ENCODE measurements at regions not wholly inside any gene's neighbourhood (a gene's known extent, or its start where the extent isn't known, plus 50 kb on each side); places are given as distances from the start of the nearest gene placed in this dataset.
"Not testable (repeated sequence)": the region's sequence is repeated elsewhere in the genome, so short reads cannot be mapped to it uniquely, and the experiment has no call there.

- DNase-seq (ENCODE audit: low spot score) = no peak
Measured at GRCh38 chr19:27828829-27829228, 1384.1 kb downstream of the UQCRFS1 start.

DNA sequence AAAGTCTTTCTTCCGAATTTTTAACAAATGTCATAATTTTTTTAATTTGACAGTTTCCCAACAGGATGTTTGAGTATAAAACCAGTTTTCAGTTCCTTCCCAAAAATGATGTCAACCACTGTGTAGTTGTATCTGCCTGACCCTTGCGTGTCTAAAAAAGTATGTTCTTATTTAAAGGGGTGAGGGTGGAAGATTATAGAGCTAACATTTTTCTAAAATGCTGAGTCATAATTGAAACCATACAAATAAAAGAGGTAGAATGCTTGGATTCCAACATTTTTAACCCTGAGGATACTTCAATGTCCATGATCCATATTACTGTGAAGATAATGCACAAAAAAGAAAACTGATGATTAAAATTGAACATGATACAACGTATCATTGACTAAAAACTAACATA, 1388.8 kb downstream of the UQCRFS1 start:
- DNase-seq (ENCODE audit: low spot score) = no peak

DNA sequence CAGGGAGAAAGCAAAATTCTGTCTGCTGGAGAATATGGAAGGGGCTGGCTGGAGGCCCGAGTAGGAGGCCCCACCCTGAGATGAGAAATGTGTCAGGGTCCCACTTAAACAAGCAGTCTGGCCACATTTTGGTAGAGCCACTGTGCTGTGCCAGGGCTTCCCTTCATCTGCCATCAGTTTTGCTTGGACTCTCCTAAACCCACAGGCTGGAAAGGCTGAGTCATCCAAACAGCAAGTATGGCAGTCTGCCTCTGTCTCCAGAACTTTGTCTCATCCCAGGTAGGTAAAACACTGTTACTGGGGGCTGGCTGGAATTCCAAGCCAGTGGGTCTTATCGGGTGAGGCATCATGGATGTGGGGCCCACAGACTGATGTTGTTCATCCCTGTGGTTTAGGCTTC, 1390.6 kb downstream of the UQCRFS1 start:
- DNase-seq (ENCODE audit: low spot score) = no peak

GRCh38 chr19:27821418-27822018, 1391.4 kb downstream of the UQCRFS1 start:
- DNase-seq (ENCODE audit: low spot score) = no peak

DNA sequence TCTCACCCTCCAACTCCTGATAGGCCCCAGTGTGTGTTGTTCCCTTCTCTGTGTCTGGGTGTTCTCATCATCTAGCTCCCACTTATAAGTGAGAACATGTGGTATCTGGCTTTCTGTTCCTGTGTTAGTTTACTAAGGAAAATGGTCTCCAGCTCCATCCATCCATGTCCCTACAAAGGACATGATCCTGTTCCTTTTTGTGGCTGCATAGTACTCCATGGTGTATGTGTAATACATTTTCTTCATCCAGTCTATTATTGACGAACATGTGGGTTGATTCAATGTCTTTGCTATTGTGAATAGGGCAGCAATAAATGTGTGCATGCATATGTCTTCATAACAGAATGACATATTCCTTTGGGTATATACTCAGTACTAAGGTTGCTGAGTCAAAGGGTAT, 1397.0 kb downstream of the UQCRFS1 start:
- no peak for DNase-seq (ENCODE audit: low spot score)

DNA sequence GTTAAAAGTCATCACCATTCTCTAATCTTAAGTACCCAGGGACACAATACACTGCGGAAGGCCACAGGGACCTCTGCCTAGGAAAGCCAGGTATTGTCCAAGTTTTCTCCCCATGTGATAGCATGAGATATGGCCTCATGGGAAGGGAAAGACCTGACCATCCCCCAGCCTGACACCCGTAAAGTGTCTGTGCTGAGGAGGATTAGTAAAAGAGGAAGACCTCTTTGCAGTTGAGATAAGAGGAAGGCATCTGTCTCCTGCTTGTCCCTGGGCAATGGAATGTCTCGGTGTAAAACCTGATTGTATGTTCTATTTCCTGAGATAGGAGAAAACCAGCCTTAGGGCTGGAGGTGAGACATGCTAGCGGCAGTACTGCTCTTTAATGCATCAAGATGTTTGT, 1398.1 kb downstream of the UQCRFS1 start:
- DNase-seq (ENCODE audit: low spot score) = not testable (repeated sequence)

DNA sequence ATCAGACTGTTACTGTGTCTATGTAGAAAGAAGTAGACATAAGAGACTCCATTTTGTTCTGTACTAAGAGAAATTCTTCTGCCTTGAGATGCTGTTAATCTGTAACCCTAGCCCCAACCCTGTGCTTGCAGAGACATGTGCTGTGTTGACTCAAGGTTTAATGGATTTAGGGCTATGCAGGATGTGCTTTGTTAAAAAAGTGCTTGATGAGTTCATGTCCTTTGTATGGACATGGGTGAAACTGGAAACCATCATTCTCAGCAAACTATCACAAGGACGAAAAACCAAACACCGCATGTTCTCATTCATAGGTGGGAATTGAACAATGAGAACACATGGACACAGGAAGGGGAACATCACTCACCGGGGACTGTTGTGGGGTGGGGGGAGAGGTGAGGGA, 1398.7 kb downstream of the UQCRFS1 start:
- not testable (repeated sequence) for DNase-seq (ENCODE audit: low spot score)

DNA sequence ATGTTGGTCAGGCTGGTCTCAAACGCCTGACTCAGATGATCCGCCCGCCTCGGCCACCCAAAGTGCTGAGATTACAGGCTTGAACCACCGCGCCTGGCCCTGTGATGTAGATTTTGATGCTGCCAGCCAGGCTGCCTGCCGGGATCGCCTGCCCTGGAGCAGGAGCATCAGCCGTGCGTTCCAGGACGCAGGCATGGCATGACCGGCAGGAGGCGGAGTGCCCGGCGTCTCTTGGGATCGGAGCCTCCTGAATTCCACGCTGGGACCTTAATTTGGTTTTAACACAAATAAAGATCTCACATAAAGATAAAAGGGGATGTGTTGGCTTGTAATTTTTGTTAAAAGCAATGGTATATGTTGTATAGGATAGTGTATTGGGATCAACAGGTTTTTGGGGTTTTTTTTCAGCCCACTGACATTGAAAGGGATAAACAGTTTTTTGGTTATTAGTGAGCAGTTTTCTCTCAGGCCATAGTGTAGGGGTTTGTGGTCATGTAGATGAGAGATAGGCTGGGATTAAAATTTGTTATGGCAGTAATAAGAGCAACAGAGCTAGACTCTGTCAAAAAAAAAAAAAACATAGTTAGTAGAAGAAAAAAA, 1406.4 kb downstream of the UQCRFS1 start:
- DNase-seq (ENCODE audit: low spot score) = no peak

GRCh38 chr19:27805848-27806247, 1407.1 kb downstream of the UQCRFS1 start:
- no peak for DNase-seq (ENCODE audit: low spot score)

DNA sequence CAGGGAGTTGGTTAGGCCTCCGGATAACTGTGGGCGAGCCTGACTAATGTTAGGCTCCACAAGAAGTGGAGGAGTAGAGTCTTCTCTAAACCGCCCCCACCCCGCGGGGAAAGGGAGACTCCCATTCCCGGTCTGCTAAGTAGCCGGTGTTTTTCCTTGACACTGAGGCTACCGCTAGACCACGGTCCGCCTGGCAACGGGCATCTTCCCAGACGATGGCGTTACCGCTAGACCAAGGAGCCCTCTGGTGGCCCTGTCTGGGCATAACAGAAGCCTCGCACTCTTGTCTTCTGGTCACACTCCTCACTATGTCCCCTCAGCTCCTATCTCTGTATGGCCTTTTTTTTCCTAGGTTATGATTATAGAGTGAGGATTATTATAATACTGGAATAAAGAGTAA, 1410.7 kb downstream of the UQCRFS1 start:
- DNase-seq (ENCODE audit: low spot score) = not testable (repeated sequence)

- DNase-seq (ENCODE audit: low spot score) = no peak
Measured at GRCh38 chr19:27796540-27796939, 1416.4 kb downstream of the UQCRFS1 start.

DNA sequence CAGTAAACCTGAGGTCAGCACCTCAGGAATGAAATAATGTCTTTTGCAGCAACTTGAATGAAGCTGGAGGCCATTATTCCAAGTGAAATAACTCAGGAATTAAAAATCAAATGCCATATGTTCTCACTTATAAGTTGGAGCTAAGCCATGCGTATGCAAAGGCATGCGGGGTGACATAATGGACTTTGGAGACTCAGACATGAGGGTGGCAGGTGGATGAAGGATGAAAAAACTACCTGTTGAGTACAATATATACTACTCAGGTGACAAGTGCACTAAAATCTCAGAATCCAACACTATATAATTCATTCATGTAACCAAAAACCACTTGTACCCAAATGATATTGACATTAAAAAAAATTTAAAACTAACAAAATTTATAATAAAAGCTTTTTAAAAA, 1416.9 kb downstream of the UQCRFS1 start:
- DNase-seq (ENCODE audit: low spot score) = no peak

DNA sequence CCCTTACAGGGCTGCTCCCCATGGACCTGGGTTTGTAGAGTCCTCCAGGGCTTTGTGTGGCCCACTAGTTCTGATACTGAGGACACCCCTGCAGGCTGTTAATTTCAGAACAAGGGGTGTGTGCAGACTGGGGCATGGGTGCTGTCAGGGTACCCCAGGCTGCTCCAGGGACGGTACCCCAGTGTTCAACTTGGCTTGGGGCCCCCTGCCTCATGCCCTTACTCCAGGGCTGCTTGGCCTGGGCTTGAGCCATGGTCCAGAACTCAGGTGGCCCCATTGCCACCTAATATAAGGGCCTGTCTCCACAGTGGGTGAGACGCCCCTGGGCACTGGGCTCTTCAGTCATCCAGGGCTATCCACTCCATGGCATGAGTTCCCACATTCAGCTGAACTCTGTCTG, 1417.6 kb downstream of the UQCRFS1 start:
- no peak for DNase-seq (ENCODE audit: low spot score)

GRCh38 chr19:27794494-27795042, 1418.4 kb downstream of the UQCRFS1 start:
- DNase-seq (ENCODE audit: low spot score) = no peak

DNA sequence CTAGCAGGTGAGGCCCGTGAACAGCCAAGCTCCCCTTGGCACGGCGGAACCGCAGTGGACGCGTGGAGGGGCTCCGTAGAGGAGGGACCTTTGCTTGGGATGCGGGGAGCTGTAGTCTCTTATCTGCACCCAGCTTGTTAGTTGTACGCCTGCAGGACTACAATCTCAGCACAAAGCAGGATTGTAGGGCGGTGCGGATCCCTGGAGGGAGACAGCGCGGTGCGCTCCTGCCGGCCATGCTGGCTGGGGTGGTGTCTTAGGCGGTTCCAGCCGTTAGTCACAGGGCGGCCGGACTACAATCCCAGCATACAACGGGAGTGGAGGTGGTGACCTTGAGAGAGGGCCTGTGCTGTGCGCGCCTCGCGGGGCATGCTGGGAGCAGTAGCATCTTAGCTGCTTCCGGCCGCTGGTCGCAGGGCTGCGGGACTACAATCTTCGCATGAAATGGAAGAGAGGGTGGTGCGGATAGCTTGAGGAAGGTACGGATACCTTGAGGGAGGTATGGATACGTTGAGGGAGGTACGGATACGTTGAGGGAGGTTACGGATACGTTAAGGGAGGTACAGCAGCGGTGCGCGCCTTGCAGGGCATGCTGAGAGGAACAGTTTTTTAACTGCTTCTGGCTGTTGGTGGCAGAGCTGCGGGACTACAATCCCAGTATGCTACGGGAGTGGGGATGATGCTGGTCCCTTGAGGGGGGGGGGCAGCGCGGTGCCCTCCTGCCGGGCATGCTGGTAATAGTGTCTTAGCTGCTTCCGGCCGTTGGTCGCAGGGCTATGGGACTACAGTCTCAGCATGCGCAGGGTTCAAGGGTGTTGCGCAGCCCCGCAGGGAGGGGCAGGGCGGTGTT, 1419.1 kb downstream of the UQCRFS1 start:
- DNase-seq (ENCODE audit: low spot score) = peak; percentile 90

- peak; percentile 68 for DNase-seq (ENCODE audit: low spot score)
Measured at GRCh38 chr19:27793128-27793643, 1419.8 kb downstream of the UQCRFS1 start.

DNA sequence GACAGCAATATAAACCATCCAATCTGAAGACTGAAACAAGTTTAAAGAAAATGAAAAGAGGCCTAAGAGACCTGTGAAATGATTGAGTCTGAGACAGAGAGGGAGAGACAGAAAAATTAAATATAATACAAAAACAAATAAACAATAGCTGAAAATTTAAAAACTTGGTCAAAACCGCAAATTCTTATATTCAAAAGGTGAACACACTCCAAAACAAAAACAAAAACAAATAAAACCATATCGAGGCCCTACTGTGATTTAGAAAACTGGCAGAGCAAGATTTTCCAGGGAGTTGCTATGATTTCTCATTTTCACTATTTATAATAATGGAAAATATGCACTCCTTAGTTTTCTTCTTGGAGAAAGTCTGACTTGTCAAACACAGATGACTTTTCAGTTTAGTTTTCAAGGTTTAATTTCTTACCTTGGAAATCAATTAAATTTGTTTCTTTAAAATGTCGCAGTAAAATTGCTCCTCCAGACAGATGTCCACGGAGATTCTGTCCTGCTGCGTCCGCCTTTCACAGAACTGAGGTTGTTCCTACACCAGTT, 1420.3 kb downstream of the UQCRFS1 start:
- DNase-seq (ENCODE audit: low spot score) = no peak

DNA sequence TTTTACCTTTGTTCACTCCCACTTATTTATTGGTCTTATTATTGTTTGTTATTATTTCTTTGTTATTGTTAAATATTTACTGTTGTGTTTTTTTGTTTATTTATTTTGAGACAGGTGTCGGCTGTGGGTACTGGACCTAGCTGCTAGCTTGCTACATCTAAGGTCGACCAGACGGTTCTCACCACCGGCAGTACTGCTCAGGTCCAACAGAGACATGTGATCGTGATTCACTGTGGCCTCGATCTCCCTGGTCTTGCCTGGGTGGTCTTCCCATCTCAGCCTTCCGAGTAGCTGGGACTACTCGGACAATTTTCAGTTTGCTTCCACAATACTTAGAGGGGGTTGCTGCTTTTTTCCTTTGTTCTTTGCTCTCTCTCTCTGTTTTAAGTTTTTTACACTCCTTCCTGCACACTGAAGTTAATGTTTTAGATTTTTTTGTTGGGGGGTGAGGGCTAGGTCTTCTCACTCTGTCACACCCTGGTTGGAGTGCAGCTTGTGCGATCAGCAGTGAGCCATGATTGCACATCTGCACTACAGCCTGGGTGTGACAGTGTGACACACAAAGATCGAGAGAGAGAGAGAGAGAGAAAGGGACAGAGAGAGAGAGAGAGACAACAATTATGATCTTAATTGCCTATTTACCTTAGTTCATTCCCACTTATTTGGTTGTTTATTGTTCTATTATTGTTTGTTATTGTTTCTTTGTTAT, 1432.4 kb downstream of the UQCRFS1 start:
- DNase-seq (ENCODE audit: low spot score) = no peak

- DNase-seq (ENCODE audit: low spot score) = no peak
Measured at GRCh38 chr19:27779954-27780353, 1433.0 kb downstream of the UQCRFS1 start.

- DNase-seq (ENCODE audit: low spot score) = no peak
Measured at GRCh38 chr19:27777726-27778125, 1435.2 kb downstream of the UQCRFS1 start.

GRCh38 chr19:27777242-27777641, 1435.7 kb downstream of the UQCRFS1 start:
- DNase-seq (ENCODE audit: low spot score) = no peak

DNA sequence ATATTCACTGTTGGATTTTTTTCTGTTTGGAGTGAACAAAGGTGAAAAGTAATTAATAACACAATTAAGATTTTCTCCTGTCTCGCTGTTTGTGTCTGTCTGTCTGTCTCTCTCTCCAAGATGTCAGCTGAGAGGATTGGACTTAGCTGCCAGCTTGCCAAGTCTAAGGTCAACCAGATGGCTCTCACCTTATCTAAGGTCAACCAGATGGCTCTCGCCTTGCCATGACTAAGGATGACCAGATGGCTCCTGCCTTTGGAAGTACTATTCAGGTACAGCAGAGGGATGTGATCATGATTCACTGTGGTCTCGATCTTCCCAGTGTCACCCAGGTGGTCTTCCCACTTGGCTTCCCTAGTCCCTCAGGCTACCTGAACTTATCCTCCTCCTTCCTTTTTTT, 1436.4 kb downstream of the UQCRFS1 start:
- no peak for DNase-seq (ENCODE audit: low spot score)
